NB4 (cell line): ENCODE measurements at regions not wholly inside any gene's neighbourhood (a gene's known extent, or its start where the extent isn't known, plus 50 kb on each side); places are given as distances from the start of the nearest gene placed in this dataset.

ENCODE experiments used
- DNase-seq: peaks from one replicate; pipeline ENCODE4 v3.0.0; 2010; ENCODE audit warnings: low read depth
- H3K4me3 ChIP-seq: one replicate; pipeline ENCODE4 v1.5.1; 2011; ENCODE audit warnings: mild to moderate bottlenecking, low read depth, low read length, moderate library complexity
- CTCF ChIP-seq: IDR thresholded peaks from one replicate; pipeline ENCODE4 v1.5.1; 2012; ENCODE audit warnings: low read depth, low read length
- MAX ChIP-seq: IDR thresholded peaks from 2 replicates; pipeline ENCODE4 v1.6.1; 2011; ENCODE audit warnings: low read depth, low read length
- MYC ChIP-seq: IDR thresholded peaks from 2 replicates; pipeline ENCODE4 v1.6.1; 2011; ENCODE audit warnings: low read depth, low read length
- POLR2A ChIP-seq: IDR thresholded peaks from 2 replicates; pipeline ENCODE4 v1.6.1; 2011; ENCODE audit warnings: mild to moderate bottlenecking; ENCODE audit not compliant: insufficient read length; ENCODE audit errors: extremely low read depth

DNA sequence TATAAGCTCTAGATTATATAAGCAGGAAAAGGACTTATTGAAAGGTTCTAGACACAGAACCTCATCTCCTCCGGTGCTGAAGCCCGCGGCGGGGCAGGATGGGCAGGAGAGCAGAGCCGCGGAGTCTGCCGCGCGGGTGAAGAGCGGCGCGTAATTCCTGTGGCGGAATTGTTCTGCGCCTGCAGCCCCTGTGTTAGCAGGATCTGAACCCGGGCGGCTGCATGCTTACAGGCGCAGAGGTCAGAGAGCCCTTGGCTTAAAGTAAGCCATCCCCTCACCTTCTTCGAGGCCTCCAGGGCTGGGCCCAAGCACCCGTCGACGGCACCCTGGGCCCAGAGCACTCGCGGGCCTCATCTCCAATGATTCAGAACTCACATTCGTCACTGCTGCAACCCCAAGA lies 89.3 kb downstream of the FASLG start:
- TF ChIP-seq MYC (no peak), MAX (no peak), CTCF (no peak), POLR2A (no peak)
- DNase-seq: no peak

DNA sequence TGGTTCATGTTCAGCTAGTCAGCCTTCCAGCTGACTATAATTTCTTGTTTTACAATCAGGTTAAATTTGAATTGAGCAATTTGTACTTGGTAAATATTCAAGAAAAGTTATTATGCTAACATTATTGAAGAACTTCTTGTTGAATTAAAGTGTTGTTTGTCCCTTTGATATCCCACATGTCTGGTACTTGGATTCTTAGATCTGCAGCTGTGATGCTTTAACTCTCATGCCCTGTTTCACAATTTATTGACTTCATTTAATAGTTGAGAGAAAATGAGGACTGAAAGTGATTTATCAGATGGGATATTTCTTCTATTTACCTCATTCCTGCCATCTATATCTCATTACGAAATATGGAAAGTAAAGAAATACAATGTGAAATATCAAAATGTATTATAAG lies 92.8 kb downstream of the FASLG start:
- DNase-seq: no peak
- no peak for TF ChIP-seq CTCF
- TF ChIP-seq MYC: no peak
- no peak for TF ChIP-seq MAX
- TF ChIP-seq POLR2A: no peak
- H3K4me3 ChIP-seq: no peak overlapping the region

More for the DNA sequence above, 89.3 kb downstream of the FASLG start:
- no peak overlapping the region for H3K4me3 ChIP-seq

DNA sequence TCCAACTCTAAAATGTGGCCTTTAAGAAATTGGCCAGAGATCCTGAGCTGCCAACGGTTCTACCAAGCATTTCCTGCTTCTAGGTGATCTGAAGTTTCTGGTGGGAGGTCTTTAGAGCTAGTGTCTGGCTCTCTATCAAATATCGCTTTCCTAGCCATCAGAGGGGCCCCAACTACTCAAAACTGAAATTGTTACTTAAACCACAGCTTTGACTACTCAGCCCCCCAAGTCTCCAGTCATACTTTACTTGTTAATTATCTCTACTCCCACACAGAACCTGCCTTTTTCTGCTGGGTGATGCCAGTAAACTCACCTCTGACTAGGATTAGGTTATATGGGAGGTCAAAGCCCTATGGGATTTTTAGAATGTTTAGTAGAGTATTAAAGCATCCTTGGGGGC lies 95.1 kb downstream of the FASLG start:
- DNase-seq: no peak
- TF ChIP-seq CTCF: no peak
- no peak for TF ChIP-seq MYC
- no peak for TF ChIP-seq POLR2A
- no peak for TF ChIP-seq MAX
- no peak overlapping the region for H3K4me3 ChIP-seq

DNA sequence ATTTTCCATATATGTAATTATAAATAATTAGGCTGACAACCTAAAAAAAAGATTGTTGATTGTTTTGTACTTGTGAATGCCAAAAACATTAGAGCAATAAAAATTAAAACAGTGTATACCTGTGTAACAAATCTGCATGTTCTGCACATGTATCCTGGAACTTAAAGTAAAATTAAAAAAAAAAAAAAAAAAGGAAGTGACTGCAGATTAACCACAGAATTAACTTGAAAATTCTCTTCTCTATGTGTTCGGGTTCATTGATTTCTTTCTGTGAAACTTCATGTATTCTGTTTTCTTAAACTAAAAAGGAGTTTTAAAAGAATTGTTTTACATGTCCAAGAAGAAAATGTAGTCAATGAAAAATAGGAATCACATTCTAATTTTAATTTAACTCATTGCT lies 95.7 kb downstream of the FASLG start:
- DNase-seq: no peak
- no peak overlapping the region for H3K4me3 ChIP-seq
- TF ChIP-seq MYC: no peak
- TF ChIP-seq CTCF: no peak
- no peak for TF ChIP-seq POLR2A
- no peak for TF ChIP-seq MAX

- DNase-seq: no peak
- TF ChIP-seq CTCF (no peak), MAX (no peak), POLR2A (no peak), MYC (no peak)
- no peak overlapping the region for H3K4me3 ChIP-seq
These were observed 96.2 kb downstream of the FASLG start for GRCh38 chr1:172755099-172755498.

- no peak for DNase-seq
- no peak overlapping the region for H3K4me3 ChIP-seq
- TF ChIP-seq CTCF (no peak), MYC (no peak), MAX (no peak), POLR2A (no peak)
These were observed 97.1 kb downstream of the FASLG start for GRCh38 chr1:172756024-172756423.
